Parathyroid adenoma (tissue), 2 donors: ENCODE measurements at regions not wholly inside any gene's neighbourhood (a gene's known extent, or its start where the extent isn't known, plus 50 kb on each side); places are given as distances from the start of the nearest gene placed in this dataset.

Experiments
- H2AFZ ChIP-seq: fragments of 300-600 bp; sonication (generic); one replicate; pipeline ENCODE4 v1.7.0; 2017; ENCODE audit warnings: antibody characterized with exemption, mild to moderate bottlenecking
- H3K27ac ChIP-seq: fragments of 300-600 bp; sonication (generic); one replicate; pipeline ENCODE4 v1.7.0; 2017
- H3K27me3 ChIP-seq: fragments of 300-600 bp; sonication (generic); one replicate; pipeline ENCODE4 v1.7.0; 2017; ENCODE audit warnings: low read length; ENCODE audit not compliant: control insufficient read depth, insufficient read depth
- H3K36me3 ChIP-seq: fragments of 300-600 bp; sonication (generic); one replicate; pipeline ENCODE4 v1.7.0; 2017; ENCODE audit warnings: low read length; ENCODE audit not compliant: control insufficient read depth, insufficient read depth
- H3K4me1 ChIP-seq: fragments of 300-600 bp; sonication (generic); one replicate; pipeline ENCODE4 v1.7.0; 2017; ENCODE audit warnings: control low read depth
- H3K4me2 ChIP-seq: fragments of 300-600 bp; sonication (generic); one replicate; pipeline ENCODE4 v1.7.0; 2017; ENCODE audit warnings: low read length
- H3K4me3 ChIP-seq: fragments of 300-600 bp; sonication (generic); one replicate; pipeline ENCODE4 v1.7.0; 2017; ENCODE audit warnings: low read depth, low read length
- H3K79me2 ChIP-seq: fragments of 300-600 bp; sonication (generic); one replicate; pipeline ENCODE4 v1.7.0; 2017; ENCODE audit warnings: control low read depth
- H3K9ac ChIP-seq: fragments of 300-600 bp; sonication (generic); one replicate; pipeline ENCODE4 v1.7.0; 2017; ENCODE audit warnings: mild to moderate bottlenecking
- H3K9me3 ChIP-seq: fragments of 300-600 bp; sonication (generic); one replicate; pipeline ENCODE4 v1.7.0; 2017; ENCODE audit warnings: low read length; ENCODE audit not compliant: control insufficient read depth
- TF ChIP-seq, protein P1 (sequence below): fragments of 300-600 bp; sonication (generic); IDR thresholded peaks from one replicate; pipeline ENCODE4 v1.7.0; 2017; ENCODE audit warnings: antibody characterized with exemption, mild to moderate bottlenecking
- donor health status: primary hyperparathyroidism.

GRCh38 chr1:55399346-55399745, 184.2 kb upstream of the USP24 start:
- H3K36me3 ChIP-seq: no peaks in the 10 kb centered on the region
- H2AFZ ChIP-seq: no peak overlapping the region
- H3K4me3 ChIP-seq: no peak overlapping the region
- no peaks in the 10 kb centered on the region for H3K9me3 ChIP-seq
- TF ChIP-seq, protein P1, sequence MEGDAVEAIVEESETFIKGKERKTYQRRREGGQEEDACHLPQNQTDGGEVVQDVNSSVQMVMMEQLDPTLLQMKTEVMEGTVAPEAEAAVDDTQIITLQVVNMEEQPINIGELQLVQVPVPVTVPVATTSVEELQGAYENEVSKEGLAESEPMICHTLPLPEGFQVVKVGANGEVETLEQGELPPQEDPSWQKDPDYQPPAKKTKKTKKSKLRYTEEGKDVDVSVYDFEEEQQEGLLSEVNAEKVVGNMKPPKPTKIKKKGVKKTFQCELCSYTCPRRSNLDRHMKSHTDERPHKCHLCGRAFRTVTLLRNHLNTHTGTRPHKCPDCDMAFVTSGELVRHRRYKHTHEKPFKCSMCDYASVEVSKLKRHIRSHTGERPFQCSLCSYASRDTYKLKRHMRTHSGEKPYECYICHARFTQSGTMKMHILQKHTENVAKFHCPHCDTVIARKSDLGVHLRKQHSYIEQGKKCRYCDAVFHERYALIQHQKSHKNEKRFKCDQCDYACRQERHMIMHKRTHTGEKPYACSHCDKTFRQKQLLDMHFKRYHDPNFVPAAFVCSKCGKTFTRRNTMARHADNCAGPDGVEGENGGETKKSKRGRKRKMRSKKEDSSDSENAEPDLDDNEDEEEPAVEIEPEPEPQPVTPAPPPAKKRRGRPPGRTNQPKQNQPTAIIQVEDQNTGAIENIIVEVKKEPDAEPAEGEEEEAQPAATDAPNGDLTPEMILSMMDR: no peak
- no peaks in the 10 kb centered on the region for H3K4me1 ChIP-seq
- H3K27ac ChIP-seq: no peak overlapping the region
- no peak overlapping the region for H3K9ac ChIP-seq
- no peak overlapping the region for H3K4me2 ChIP-seq
- no peaks in the 10 kb centered on the region for H3K27me3 ChIP-seq
- H3K79me2 ChIP-seq: no peaks in the 10 kb centered on the region

DNA sequence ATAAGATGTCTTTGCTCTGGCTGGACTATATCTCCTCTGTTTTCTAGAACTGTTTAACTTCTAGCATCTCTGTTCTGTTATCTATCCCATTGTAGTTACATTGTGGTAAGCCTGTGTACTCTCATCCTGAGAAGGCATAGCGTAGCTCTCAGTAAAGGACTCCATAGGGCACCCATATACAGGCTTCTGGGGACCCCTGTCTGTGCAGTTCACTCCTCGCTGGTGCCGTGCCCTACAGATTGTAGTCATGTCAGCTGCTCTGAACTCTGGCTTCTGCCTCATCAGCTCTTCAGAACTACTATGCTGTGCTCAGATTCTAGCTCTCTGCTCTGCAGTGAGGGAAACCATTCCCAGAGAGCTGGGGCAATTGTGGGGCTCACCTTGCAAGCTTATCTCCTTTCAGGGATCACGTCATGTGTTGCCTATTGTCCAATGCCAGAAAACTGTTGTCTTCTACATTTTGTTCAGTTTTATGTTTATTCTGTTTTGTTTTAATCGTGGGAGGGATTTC, 181.3 kb upstream of the USP24 start:
- no peaks in the 10 kb centered on the region for H3K27me3 ChIP-seq
- TF ChIP-seq, protein P1: no peak
- H3K36me3 ChIP-seq: no peaks in the 10 kb centered on the region
- H3K79me2 ChIP-seq: no peaks in the 10 kb centered on the region
- no peaks in the 10 kb centered on the region for H3K4me1 ChIP-seq
- no peak overlapping the region for H3K4me3 ChIP-seq
- H2AFZ ChIP-seq: no peak overlapping the region
- no peak overlapping the region for H3K9ac ChIP-seq
- H3K4me2 ChIP-seq: no peak overlapping the region
- H3K27ac ChIP-seq: no peak overlapping the region
- no peaks in the 10 kb centered on the region for H3K9me3 ChIP-seq

DNA sequence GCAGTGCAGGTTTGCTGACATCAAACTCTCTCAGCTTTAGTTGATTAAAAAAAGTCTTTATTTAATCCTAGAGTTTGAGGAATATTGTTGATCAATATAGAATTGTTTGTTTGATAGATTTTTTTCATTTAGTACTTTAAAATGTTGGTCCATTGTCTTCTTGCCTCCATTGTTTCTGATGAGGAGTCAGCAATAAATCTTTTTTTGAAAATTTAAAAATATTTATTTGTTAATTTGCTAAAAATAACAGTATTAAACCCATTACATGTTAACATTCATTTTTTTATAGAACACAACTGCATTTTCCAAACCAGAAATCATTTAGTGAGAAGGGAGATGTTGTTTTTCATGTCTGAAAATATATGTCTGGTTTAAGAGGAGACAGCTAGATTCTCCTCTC, 173.8 kb upstream of the USP24 start:
- Histone ChIP-seq H3K79me2 (no peaks in the 10 kb centered on the region), H3K9ac (no peak overlapping the region), H3K27me3 (no peaks in the 10 kb centered on the region), H3K27ac (no peak overlapping the region), H2AFZ (no peak overlapping the region), H3K4me1 (no peaks in the 10 kb centered on the region), H3K9me3 (no peaks in the 10 kb centered on the region), H3K4me2 (no peak overlapping the region), H3K4me3 (no peak overlapping the region), H3K36me3 (no peaks in the 10 kb centered on the region)
- TF ChIP-seq, protein P1: no peak

GRCh38 chr1:55387145-55387544, 172.0 kb upstream of the USP24 start:
- TF ChIP-seq, protein P1: no peak
- no peak overlapping the region for H3K9ac ChIP-seq
- no peak overlapping the region for H2AFZ ChIP-seq
- no peaks in the 10 kb centered on the region for H3K9me3 ChIP-seq
- no peaks in the 10 kb centered on the region for H3K27me3 ChIP-seq
- no peaks in the 10 kb centered on the region for H3K4me1 ChIP-seq
- no peak overlapping the region for H3K4me2 ChIP-seq
- H3K4me3 ChIP-seq: no peak overlapping the region
- no peaks in the 10 kb centered on the region for H3K36me3 ChIP-seq
- no peaks in the 10 kb centered on the region for H3K79me2 ChIP-seq
- H3K27ac ChIP-seq: no peak overlapping the region

DNA sequence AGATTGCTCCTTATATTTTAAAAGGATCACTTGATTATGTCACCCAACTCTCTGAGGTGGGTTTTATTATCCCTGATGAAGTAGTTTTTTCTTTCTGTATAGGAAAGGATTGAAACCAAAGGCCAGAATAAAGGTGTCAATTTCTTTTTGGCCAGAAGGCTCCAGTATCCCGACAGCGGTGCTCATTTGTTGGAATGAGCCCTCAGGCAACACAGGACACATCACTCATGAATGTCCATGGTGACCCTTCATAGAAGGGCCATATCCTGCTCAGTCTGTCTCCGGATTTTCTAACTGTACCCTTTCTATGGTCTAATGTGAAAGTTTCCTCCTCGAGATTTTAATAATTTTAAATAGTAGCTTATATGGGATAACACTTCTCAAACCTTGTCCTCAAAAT, 171.3 kb upstream of the USP24 start:
- H3K79me2 ChIP-seq: no peaks in the 10 kb centered on the region
- no peak overlapping the region for H3K9ac ChIP-seq
- H3K36me3 ChIP-seq: no peaks in the 10 kb centered on the region
- H3K4me3 ChIP-seq: no peak overlapping the region
- H3K27ac ChIP-seq: no peak overlapping the region
- no peak overlapping the region for H2AFZ ChIP-seq
- no peak overlapping the region for H3K4me2 ChIP-seq
- TF ChIP-seq, protein P1: no peak
- no peaks in the 10 kb centered on the region for H3K4me1 ChIP-seq
- no peaks in the 10 kb centered on the region for H3K27me3 ChIP-seq
- no peaks in the 10 kb centered on the region for H3K9me3 ChIP-seq
